Adrenal gland (tissue), 5 donors: ENCODE measurements at regions not wholly inside any gene's neighbourhood (a gene's known extent, or its start where the extent isn't known, plus 50 kb on each side); places are given as distances from the start of the nearest gene placed in this dataset.

Experiments
- CTCF ChIP-seq, 6 experiments: fragments of 450-650 bp in 4 of 6; fragments of 200-600 bp in 2 of 6; sonication (generic) in 1 of 6; IDR thresholded peaks; 1 replicate in 5 of 6; 2 replicates in 1 of 6; pipeline versions ENCODE4 v1.5.1 to v1.8.0; 2016 to 2021; ENCODE audit warnings: antibody characterized with exemption in 6 of 6, mild to moderate bottlenecking in 2 of 6, moderate library complexity in 1 of 6
- POLR2A ChIP-seq, 2 donors: fragments of 450-650 bp; IDR thresholded peaks; one replicate each; pipeline ENCODE4 v1.6.1; 2017; ENCODE audit warnings: antibody characterized with exemption in 2 of 2, mild to moderate bottlenecking in 2 of 2, moderate library complexity in 1 of 2
- donor health status: DM: no; HTN: no; CAD: no.

GRCh38 chr15:24223739-24224138, 451.8 kb upstream of the NPAP1 start:
- TF ChIP-seq CTCF (IDR thresholded peaks at IDR 0.05) (no peak), POLR2A (IDR thresholded peaks at IDR 0.05) (no peak)
